GM18498 (cell line): ENCODE measurements at regions not wholly inside any gene's neighbourhood (a gene's known extent, or its start where the extent isn't known, plus 50 kb on each side); places are given as distances from the start of the nearest gene placed in this dataset.
"Not testable (repeated sequence)": the region's sequence is repeated elsewhere in the genome, so short reads cannot be mapped to it uniquely, and the experiment has no call there.

Experiments
- ATAC-seq: cut with Tn5 transposase; IDR thresholded peaks from one replicate; pipeline ENCODE4 v1.9.1; 2021; ENCODE audit warnings: mild to moderate bottlenecking, moderate library complexity; ENCODE audit not compliant: unreplicated experiment

DNA sequence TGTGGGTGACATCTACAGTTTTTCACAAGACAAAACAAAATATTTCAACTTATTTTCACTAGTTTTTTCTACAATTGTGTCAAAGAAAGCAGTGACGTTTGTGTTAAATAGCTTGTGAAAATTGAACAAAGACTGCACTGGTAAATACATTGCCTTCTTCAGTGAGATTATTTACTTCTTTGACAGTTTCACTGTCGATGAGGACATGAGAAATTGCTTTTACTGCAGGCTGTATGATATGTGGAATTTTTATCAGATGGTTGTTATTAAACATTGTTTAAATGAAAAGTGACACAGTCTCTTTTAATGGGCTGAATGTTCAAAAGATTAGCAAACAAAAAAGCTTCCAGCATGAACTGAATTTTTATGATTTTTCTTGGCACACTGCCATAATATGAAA lies 773.9 kb upstream of the CADM2 start:
- no peak for ATAC-seq

DNA sequence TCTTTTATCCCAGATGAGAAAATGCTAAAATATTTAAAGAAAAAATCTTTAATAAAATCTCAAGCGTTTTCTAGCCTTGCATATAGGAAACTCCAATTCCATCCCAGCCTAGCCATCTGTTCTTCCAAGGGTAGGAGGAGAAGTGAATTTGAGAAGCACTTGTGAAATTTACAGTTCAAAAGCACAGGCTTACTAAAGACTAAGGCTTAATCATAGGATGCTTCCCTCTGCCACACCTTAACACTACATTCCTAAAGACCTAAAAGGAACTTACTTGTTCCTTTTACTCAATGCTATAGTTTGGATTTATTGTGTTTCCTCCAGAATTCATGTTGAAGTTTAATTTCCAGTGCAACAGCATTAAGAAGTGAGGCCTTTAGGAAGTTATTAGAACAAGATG lies 764.8 kb upstream of the CADM2 start:
- ATAC-seq = no peak

DNA sequence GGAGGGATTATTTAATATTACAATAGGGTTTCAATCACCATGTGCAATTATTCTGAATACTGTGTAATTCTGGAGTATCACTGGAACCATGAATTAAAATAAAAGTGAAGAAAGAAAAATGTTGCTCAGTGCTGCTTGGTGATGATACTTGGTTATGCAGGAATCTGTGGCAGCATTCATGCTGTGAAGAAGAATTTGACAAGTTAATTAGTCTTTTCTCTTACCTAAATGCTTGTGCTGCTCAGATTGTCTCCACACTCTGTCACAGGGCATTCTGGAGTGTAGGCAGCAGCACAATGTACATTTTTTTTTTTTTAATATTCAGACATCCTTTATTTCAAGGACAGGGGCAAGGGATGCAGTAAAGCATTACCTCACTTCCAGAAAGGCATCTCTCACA lies 749.3 kb upstream of the CADM2 start:
- ATAC-seq = no peak

DNA sequence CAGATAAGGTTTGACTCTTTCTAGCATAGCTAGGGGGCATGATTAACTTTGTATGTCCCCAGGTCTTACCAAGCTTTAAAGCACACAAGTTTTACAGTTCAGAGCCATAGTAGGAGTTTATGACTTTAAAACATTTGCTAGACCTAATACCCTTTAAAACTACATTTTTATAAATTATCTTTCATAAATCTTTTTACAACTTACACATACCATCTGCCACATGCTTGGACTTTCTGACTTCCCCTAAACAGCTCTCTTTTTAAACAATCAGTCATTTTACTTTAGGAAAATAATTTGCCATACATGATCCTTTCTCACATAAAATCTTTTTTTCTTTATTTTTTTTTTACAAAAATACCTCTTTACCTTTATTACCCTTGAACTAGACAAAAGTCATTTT lies 735.3 kb upstream of the CADM2 start:
- no peak for ATAC-seq

DNA sequence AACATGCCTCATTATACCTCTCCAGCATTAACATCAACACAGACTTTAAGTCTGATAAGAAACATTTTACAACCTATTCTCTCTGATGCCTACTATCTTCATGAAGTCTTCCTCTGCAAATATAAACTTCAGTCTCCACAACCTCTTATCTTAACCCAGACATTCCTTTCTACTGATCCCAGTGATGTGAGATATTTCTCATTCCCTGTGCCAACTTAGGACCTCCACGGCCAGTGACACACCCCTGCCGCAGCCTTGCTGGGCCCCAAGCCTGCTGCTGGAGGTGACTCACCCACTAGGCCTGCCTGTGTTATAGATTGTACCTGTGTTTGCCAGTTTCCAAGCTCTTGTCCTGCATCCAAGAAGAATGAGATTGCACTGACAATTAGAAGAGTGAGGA lies 734.5 kb upstream of the CADM2 start:
- ATAC-seq = no peak

DNA sequence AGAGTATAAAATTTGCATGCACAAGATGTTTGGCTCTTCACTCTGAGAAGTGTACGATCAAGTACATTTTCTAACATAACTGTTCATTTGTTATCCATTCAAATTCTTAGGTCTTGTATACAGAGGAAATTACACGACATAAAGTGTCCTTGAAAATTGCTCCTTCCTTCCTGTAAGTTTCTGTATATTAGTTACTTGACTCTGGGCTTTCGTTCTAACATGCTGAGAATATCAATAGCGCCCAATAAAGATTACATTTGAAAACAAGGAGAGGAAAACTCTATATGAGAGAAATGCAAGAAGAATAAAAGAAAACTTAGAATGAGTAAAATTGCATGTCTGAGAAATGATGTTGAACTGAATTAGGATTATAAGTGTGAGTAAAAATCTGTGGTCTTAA lies 722.5 kb upstream of the CADM2 start:
- ATAC-seq = no peak

DNA sequence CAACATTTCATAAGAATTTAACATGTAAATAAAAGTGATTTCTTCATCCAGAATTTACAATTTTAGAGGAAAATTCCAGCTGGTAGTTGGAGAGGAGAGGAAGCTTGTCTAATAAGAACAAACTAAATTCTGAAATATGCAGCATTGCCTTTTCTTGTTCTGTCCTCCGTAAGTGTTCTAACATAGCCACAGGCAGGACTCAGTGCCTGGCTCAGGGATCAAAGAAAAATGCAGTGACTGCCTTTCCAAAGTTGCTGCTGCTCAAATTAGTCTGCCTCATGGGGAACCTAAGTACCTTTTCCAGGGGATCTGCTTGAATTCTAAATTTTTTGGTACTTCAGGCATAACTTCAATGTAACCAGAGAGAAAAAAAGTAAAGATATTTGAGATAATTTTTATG lies 713.0 kb upstream of the CADM2 start:
- no peak for ATAC-seq

DNA sequence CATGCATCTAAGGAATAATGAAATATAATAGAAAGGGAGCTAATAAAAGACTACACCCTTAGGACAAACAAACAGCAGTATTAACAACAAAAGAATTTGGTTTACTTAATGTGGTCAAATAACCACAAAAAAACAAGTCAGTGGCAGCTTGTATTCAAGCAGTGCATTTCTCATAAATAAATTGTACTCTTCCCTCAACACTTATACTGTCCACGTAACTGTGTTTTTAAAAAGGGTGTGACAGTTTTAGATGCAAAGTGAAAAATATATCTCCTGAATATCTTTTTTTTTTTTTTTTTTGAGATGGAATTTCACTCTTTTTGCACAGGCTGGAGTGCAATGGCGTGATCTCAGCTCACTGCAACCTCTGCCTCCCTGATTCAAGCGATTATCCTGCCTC lies 698.2 kb upstream of the CADM2 start:
- no peak for ATAC-seq

DNA sequence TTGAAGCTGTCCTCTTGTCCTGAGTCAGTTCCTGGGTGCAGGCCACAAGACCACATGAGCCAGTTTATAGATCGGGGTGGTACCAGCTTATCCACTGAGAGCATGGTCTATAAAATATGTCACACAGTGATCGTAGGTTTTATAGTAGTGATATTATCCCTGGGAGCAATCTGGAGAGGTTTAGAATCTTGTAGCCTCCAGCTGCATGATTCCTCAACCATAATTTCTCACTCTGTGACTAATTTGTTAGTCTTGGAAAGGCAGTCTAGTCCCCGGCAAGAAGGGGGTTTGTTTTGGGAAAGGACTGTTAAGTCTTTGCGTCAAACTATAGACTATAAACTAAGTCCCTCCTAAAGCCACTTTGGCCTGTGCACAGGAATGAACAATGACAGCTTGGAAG lies 693.0 kb upstream of the CADM2 start:
- ATAC-seq = no peak

DNA sequence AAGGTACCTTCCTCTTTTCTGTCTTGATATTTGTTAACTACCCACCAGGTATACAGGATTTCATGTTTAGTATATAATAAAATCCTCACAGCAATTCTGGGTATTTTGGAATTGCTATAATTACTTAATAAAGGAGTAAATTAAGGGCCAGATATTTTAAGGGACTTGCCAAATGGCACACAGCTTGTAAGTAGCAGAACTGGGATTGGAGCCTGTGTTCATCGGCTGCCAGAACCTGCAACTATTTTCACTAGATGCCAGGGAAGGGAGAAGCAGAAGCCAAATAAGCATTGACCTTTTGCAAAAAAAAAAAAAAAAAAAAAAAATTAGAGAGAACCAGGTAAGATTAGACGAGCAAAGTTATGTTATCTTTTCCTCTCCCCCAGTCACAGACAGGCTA lies 683.3 kb upstream of the CADM2 start:
- no peak for ATAC-seq

DNA sequence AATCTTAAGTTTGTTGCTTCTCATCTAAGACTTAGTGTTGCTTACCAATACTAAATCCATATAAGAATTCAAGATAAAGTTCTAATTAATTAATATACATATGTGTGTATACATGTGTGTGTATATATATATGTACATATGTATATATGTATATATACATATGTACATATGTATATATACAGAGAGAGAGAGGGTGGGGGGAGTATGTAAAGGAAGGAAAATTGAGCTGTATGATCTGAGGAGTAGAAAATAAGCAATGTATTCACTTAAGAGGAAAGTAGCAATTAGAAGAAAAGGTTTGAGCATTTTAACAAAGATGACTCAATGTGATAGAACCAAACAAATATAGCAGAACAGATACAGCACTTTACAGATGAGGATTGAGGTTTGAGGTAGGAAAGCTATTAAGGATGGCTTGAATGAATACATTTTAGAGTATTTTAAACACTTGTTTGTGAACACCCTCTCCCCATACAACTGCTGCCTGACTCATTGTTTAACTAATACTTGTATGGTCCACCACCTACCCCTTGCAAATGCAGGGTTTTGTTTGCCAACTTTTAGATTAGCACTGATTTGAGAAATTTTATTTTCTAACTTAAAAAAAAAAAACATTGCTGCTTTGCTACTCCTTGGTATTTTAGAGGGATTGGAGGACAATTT lies 681.1 kb upstream of the CADM2 start:
- ATAC-seq = no peak

DNA sequence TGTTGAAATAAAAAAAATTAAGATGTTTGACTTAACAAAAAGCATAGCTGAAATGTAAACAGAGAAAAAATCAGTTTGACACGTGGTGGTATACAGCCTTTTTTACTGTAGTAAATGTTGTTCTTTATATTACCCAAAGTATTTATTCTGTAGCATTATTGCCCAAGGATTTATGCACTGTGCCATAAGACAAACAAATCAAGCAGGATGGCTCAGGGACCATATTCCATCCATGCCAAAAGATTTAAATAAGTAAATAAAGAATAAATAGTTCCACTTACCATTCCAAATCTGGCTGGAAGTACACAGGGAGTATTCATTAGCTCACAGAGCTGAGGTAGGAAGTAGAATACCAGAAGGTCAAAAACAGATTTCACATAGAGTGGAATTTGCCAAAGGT lies 666.7 kb upstream of the CADM2 start:
- no peak for ATAC-seq

DNA sequence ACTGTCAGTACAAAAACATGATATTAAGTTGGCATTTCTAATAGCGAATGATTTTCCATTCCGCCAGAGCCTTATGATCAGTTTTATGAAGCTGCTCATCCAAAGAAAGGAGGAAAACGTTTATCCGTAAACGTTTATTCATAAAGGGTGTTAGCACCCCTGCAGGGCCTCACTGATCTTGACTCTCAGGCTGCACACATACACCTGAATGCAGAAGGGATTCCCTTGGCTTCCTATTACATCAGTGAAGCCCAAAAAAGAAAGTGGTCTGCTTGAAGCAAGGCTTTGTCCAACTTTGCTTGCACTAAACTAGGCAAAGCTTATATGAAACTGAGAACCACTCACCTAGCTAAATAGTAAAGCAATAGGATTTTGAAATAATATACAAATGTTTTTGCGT lies 659.5 kb upstream of the CADM2 start:
- ATAC-seq = no peak

DNA sequence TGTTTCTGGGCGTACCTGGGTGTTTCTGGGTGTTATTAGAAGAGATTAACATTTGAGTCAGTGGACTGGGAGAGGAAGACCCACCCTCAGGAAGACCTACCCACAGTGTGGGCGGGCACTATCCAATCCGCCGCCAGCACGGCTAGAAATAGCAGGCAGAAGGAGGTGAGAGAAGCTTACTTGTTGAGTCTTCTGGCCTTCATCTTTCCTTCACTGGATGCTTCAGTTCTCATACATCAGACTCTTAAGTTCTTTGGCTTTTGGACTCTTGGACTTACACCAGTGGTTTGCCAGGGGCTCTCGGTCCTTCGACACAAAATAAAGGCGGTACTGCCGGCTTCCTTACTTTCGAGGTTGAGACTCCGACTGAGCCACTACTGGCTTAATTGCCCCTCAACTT lies 654.6 kb upstream of the CADM2 start:
- no peak for ATAC-seq

DNA sequence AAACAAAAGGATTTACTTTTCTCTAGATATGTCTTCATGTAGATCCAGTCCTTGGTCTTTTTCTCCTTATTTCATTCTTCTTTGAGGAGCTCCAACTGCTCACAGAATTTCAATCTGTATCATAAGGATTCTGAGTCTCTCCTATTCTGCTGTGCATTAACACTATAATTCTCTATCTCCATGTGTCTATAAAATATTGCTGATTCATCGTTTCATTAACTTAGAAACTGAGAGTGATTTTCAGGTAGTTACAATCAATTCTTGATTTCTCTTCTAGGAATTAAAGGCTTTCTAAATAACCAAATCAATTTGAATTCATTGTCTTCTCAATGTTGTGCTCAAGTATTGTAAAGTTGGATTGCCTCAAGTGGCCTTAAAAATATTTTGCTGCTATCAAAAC lies 651.5 kb upstream of the CADM2 start:
- no peak for ATAC-seq

DNA sequence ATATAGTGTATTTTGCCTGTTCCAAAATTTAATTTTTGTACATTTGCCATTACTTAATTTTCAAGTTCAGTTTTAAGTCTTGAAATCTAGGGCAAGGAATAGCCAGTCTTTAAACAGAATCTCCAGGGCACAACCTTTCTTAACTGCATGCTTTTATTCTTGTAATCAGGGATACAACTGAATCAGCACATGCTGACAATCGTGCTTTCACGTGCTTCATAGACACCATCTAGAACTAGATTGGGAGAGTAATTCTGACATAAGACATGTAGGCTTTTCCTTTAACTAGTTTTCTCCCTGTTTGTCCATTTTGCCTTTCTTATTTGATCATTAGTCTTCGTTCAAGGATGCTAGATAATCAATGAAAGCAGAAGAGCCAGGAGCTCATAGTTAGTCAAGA lies 650.4 kb upstream of the CADM2 start:
- no peak for ATAC-seq

DNA sequence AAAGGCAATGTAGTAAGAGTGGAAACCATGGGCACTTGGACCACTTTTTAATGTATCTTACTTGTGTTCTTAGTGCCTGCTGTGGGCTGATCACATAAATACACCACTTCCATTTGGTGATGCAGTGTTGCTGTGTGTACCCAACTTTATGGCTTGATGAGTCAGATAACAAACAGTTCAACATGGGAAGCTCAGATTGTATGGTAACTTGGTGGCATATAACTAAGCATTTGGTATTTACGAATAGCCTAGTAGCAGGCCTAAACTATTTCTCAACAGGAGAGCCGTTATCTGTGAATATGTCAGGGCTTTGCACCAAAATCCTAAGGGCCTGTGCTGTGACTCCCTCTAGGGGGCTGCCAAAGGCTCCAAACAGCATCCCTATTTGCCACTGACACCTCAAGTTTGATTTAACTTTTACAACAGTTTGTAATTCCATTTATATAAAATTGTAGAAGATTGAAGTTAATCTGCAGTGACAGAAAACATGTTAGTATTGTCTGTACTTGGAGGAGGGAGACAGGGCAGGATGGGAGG lies 640.4 kb upstream of the CADM2 start:
- no peak for ATAC-seq

DNA sequence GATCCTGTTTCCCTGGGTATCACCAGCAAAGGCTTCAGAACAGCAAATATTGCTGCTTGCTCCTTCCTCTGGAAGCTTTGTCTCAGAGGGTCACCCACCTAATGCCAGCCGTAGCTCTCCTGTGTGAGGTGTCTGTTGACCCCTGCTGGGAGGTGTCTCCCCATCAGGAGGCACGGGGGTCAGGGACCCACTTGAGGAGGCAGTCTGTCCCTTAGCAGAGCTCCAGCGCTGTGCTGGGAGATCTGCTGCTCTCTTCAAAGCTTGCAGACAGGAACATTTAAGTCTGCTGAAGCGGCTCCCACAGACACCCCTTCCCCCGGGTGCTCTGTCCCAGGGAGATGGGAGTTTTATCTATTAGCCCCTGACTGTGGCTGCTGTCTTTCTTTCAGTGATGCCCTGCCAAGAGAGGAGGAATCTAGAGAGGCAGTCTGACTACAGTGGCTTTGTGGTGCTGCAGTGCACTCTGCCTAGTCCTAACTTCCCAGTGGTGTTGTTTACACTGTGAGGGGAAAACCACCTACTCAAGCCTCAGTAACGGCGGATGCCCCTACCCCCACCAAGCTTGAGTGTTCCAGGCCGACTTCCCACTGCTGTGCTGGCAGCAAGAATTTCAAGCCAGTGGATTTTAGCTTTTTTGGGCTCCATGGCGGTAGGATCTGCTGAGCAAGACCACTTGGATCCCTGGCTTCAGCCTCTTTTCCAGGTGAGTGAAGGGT lies 593.1 kb upstream of the CADM2 start:
- ATAC-seq = not testable (repeated sequence)
